Gastroesophageal sphincter (tissue), 4 donors: ENCODE measurements at regions not wholly inside any gene's neighbourhood (a gene's known extent, or its start where the extent isn't known, plus 50 kb on each side); places are given as distances from the start of the nearest gene placed in this dataset.

Experiments used
- ATAC-seq: fragments of 150-250 bp; one replicate; pipeline ENCODE4 v1.9.1; 2016; ENCODE audit warnings: mild to moderate bottlenecking, moderate library complexity
- H3K27ac ChIP-seq, 4 donors: fragments of 200-600 bp; sonication (generic) in 3 of 4; 1 replicate in 3 of 4; 2 replicates in 1 of 4; pipeline ENCODE4 v1.5.1; 2016 to 2019
- H3K27me3 ChIP-seq: fragments of 200-600 bp; sonication (generic); one replicate; pipeline ENCODE4 v1.5.1; 2019
- H3K36me3 ChIP-seq, 2 donors: fragments of 200-600 bp; sonication (generic); one replicate each; pipeline ENCODE4 v1.5.1; 2019; ENCODE audit warnings: control low read depth in 1 of 2
- H3K4me1 ChIP-seq, 3 donors: fragments of 200-600 bp; sonication (generic); 1 replicate in 2 of 3; 2 replicates in 1 of 3; pipeline ENCODE4 v1.5.1; 2016 to 2019; ENCODE audit warnings: control low read depth in 2 of 3
- H3K4me3 ChIP-seq, 2 donors: fragments of 200-600 bp; sonication (generic); one replicate each; pipeline ENCODE4 v1.5.1; 2019; ENCODE audit warnings: mild to moderate bottlenecking in 1 of 2, moderate library complexity in 1 of 2
- H3K9me3 ChIP-seq, 3 donors: fragments of 200-600 bp; sonication (generic); one replicate each; pipeline ENCODE4 v1.5.1; 2017 to 2019; ENCODE audit warnings: control low read depth in 2 of 3
- CTCF ChIP-seq, 4 experiments: fragments of 200-600 bp in 2 of 4; fragments of 450-650 bp in 2 of 4; sonication (generic) in 1 of 4; IDR thresholded peaks; one replicate each; pipeline ENCODE4 v1.5.1; 2017 to 2019; ENCODE audit warnings: antibody characterized with exemption in 4 of 4, mild to moderate bottlenecking in 2 of 4, moderate library complexity in 2 of 4
- EP300 ChIP-seq: sonication (generic); formaldehyde crosslinking; IDR thresholded peaks from one replicate; pipeline ENCODE4 v1.6.1; 2017; ENCODE audit warnings: antibody characterized with exemption, mild to moderate bottlenecking
- POLR2A ChIP-seq, 2 donors: fragments of 450-650 bp; IDR thresholded peaks; one replicate each; pipeline ENCODE4 v1.6.1; 2017; ENCODE audit warnings: antibody characterized with exemption in 2 of 2, mild to moderate bottlenecking in 2 of 2, moderate library complexity in 1 of 2
- POLR2AphosphoS5 ChIP-seq: sonication (generic); formaldehyde crosslinking; IDR thresholded peaks from one replicate; pipeline ENCODE4 v1.6.1; 2017; ENCODE audit warnings: antibody characterized with exemption
- WGBS, 2 donors: methylation state at CpG; one replicate each; pipeline ENCODE4 v1.1.5; 2018; ENCODE audit warnings: low coverage in 1 of 2; 5-methylcytosine and 5-hydroxymethylcytosine counted together

GRCh38 chr13:73240193-73240592, 181.4 kb downstream of the KLF5 start:
- Histone ChIP-seq H3K4me1 (no peaks in the 10 kb centered on the region), H3K9me3 (no peaks in the 10 kb centered on the region), H3K27ac (no peak overlapping the region), H3K36me3 (no peaks in the 10 kb centered on the region), H3K27me3 (no peaks in the 10 kb centered on the region), H3K4me3 (no peak overlapping the region)
- TF ChIP-seq CTCF (IDR thresholded peaks at IDR 0.05) (no peak), POLR2AphosphoS5 (no peak), POLR2A (IDR thresholded peaks at IDR 0.05) (no peak), EP300 (no peak)
- 75 to 80% methylated on average over 1 of the region's 1 CpG for WGBS, 2 donors
- ATAC-seq, result no peak

- Histone ChIP-seq H3K9me3 (no peaks in the 10 kb centered on the region), H3K27ac (no peak overlapping the region), H3K36me3 (no peaks in the 10 kb centered on the region), H3K4me1 (no peaks in the 10 kb centered on the region), H3K4me3 (no peak overlapping the region), H3K27me3 (no peaks in the 10 kb centered on the region)
- ATAC-seq, result no peak
- TF ChIP-seq CTCF (IDR thresholded peaks at IDR 0.05) (no peak), EP300 (no peak), POLR2A (IDR thresholded peaks at IDR 0.05) (no peak), POLR2AphosphoS5 (no peak)
- 92% methylated on average over 8 of the region's 13 CpGs; no CpG with 5 or more reads in 1 of the 2 donors for WGBS, 2 donors
Observed at GRCh38 chr13:73235385-73235784, 176.6 kb downstream of the KLF5 start.

GRCh38 chr13:73231471-73231870, 172.7 kb downstream of the KLF5 start:
- TF ChIP-seq CTCF (IDR thresholded peaks at IDR 0.05) (no peak), POLR2A (IDR thresholded peaks at IDR 0.05) (no peak), POLR2AphosphoS5 (no peak), EP300 (no peak)
- 85 to 88% methylated on average over 4 of the region's 4 CpGs for WGBS, 2 donors
- no peak for ATAC-seq
- Histone ChIP-seq H3K36me3 (no peaks in the 10 kb centered on the region), H3K4me1 (no peaks in the 10 kb centered on the region), H3K9me3 (no peaks in the 10 kb centered on the region), H3K27me3 (no peaks in the 10 kb centered on the region), H3K27ac (no peak overlapping the region), H3K4me3 (no peak overlapping the region)

DNA sequence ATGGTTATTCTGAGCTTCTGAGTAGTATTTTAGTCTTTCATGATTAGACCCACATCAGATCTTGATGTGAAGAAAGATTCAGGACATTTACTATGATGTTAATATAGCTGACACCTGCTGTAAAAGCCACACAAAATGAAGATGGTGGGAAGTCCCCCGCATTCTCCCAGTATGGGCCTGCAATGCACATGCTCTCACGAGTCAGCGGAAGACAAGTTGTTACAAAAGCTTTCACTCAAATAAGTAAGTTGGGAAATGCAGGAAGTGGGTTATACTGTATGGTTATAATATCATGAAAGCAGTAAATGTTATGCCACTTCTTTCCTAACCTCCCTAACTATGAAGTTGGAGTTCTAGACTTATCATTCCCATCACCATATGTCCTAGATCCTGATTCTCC, 171.9 kb downstream of the KLF5 start:
- Histone ChIP-seq H3K4me3 (no peak overlapping the region), H3K27ac (no peak overlapping the region), H3K4me1 (no peaks in the 10 kb centered on the region), H3K36me3 (no peaks in the 10 kb centered on the region), H3K27me3 (no peaks in the 10 kb centered on the region), H3K9me3 (no peaks in the 10 kb centered on the region)
- no peak for ATAC-seq
- TF ChIP-seq POLR2A (IDR thresholded peaks at IDR 0.05) (no peak), CTCF (IDR thresholded peaks at IDR 0.05) (no peak), EP300 (no peak), POLR2AphosphoS5 (no peak)
- WGBS, 2 donors, result 78 to 90% methylated on average over 2 to 3 of the region's 3 CpGs

- TF ChIP-seq POLR2AphosphoS5 (no peak), POLR2A (IDR thresholded peaks at IDR 0.05) (no peak), CTCF (IDR thresholded peaks at IDR 0.05) (no peak), EP300 (no peak)
- Histone ChIP-seq H3K4me1 (no peaks in the 10 kb centered on the region), H3K27me3 (no peaks in the 10 kb centered on the region), H3K27ac (no peak overlapping the region), H3K36me3 (no peaks in the 10 kb centered on the region), H3K9me3 (no peaks in the 10 kb centered on the region), H3K4me3 (no peak overlapping the region)
- ATAC-seq, result no peak
Observed at GRCh38 chr13:73228546-73228945, 169.7 kb downstream of the KLF5 start.
